Activated CD4-positive, alpha-beta T cell treated with anti-CD3 and anti-CD28 coated beads for 48 hours (primary cell): ENCODE measurements at regions not wholly inside any gene's neighbourhood (a gene's known extent, or its start where the extent isn't known, plus 50 kb on each side); places are given as distances from the start of the nearest gene placed in this dataset.

Experiments used
- DNase-seq: peaks from one replicate; pipeline ENCODE4 v3.0.0-alpha.2; 2020

DNA sequence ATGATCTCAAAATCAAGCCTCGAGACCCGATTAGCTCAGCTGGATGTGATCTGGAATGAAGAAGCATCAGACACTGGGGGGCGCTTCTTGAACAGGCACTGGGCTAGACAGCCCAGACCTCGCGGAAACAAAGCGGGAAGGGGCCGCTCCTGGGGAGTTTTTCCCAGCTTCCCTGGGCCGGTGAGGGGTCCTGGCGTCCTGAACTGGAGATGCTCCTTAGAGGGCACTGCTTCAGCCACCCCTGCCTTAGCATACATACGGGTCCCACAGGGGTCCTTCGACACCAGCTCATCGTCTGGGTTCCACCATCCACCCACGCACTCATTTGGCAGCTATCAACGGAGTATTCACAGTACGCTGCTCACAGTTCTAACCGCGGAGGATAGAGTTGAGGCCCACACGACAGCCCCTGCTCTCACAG lies 146.7 kb downstream of the TSN start:
- DNase-seq: peak; percentile 18

DNA sequence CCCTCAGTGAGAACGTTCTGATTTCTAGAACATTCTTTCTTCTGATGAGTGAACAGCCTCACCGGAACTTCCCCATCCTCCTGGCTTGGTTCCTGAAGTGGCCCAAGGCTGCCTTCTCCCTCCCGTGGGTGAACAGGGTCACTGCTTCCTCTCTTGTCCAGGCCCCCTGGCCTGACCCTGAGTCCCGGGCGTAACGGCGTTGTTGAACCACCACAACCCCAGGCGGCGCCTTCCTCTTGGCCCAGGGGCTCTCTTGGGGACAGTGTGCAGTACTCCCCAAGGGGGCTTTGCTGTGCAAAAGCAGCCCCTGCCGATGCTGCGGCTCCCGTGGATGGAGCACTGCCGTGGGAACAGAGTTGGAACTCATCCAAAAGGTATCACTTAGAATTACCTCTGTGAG lies 147.2 kb downstream of the TSN start:
- DNase-seq: no peak

DNA sequence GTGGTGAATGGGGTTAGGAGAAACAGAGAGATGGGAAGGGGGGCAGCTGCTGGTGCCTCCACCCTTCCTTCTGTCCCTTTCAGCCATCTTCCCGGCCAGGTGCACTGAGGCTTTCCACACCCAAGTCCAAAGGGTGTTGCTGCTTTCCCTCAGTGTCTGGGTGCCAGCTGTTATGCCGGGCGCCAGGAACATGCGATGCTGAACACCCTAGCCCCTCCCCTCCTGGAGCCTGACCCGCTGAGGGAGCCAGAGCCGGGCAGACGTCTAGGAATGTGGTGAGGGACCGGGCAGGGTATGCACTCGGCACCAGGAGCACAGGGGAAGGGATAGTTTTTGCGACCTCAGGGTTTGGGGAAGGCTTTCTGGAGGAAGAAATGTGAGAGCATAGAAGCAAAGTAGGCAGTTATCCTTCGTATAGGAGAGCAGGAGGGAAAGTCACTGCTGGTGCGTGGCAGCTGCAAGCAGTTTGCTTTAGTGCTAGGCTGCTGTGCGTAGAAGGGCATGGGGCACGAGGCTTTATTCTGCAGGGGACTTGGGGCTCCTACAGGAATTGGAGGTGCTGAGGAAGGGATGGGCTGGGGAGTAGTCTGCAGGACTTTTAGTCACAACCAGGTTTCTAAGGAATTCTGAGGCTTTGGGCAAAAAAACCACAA lies 147.7 kb downstream of the TSN start:
- no peak for DNase-seq

DNA sequence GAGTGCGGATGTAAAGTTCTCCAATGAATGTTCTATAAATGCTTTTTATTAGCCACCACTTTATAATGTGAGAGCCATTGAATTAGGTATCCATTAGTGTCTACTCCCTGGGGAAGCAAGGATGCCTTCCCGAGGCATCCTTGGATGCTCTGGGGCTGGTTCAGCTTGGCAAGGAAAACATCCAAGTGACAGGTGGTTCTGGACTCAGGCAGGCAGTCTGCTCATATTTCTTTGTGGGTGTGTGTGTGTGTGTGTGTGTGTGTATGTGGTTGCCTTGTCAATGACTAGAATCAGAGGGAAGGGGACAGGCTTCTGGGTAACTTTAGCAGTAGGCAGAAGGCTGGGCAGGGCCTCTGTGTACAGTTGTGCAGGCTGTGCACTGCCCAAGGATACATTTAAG lies 149.2 kb downstream of the TSN start:
- DNase-seq: no peak

DNA sequence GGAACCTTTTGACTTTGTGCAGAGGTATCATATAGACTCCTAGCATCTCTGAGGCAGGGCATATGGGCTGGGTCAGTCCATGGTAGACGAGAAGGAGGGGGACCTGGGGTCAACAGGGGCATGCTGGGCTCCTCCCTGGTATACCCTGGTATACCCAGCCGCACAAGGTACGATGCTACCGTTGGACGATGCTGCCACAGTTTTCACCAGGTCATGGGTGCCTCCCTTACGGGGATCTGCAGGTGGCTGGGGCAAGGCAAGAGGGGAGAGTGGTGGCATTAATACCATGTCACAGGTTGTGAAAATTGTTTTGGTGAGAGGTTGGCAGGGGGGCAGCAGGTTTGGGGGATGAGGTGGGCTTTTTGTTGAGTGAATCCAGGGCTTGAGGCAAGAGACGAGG lies 149.8 kb downstream of the TSN start:
- no peak for DNase-seq

DNA sequence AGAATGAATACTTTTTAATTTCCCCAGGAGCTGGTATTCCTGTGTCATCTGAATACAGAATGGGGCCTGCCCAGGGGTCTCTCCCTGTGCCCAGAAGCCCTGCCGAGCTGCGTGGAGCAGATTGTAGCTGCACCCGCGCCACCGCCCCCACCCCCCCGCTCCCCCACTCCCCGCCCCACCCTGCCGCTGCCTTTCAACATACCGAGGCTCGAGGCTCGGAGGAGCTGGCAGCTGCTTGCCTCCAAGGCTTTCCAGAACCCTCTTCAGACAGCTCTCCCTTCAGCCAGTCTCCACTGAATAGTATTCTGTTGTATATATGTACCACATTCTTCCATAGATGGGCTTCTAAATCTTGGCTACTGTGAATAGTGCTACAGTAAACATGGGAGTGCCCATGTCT lies 150.7 kb downstream of the TSN start:
- no peak for DNase-seq

DNA sequence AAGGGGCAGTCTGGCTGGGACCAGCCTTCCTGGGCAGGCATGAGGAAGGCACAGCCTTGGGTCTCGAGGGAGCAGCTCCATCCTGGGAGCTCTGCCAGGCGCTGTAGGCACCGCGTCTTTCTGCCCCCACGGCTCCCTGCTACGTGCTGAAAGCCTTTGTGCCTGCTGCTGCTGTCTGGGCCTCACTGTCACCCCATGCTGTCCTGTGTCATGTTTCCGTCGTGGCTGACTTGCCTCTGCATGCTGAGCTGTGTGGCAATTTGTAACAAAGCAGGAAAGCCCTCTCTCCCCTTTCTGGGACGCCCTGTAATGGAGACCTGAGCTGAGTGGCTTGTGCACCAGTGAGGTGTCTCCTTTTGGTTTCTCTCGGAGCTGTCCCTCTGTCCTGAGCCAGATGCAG lies 152.5 kb downstream of the TSN start:
- DNase-seq: no peak

DNA sequence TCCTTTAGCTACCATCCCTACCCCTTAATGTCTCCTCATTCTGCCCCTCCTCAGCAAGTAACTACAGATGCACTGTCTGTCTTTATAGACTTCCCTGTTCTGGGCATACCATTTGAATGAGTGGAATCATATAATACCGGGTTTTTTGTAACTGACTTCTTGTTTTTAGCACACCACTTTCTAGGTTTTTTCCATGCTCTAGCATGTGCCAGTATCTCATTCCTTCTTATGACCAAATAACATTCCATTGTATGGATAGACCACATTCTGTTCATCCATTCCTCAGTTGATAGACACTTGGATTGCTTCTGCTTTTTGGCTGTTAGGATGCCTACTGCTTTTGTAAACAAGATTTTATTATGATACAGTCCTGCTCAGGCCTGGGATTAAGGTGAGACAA lies 154.7 kb downstream of the TSN start:
- no peak for DNase-seq

DNA sequence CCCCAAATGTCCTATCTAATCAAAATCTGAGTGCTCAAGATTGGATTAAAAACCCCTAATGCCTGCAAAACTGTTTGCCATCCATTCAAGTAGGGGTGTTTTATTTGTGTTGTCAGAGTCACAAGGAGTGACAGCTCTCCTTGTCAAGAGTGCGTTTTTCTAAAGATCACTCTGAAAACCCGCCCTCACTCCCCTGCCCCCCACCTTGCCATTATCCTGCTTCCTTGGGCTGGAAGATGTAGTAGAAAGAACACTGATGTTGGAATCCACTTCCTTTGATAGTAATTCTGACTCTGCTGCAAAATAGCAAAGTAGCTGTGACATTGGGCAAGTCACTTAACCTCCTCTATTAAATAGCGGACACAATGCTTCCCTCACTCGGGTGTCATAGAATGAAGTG lies 155.6 kb downstream of the TSN start:
- no peak for DNase-seq

DNA sequence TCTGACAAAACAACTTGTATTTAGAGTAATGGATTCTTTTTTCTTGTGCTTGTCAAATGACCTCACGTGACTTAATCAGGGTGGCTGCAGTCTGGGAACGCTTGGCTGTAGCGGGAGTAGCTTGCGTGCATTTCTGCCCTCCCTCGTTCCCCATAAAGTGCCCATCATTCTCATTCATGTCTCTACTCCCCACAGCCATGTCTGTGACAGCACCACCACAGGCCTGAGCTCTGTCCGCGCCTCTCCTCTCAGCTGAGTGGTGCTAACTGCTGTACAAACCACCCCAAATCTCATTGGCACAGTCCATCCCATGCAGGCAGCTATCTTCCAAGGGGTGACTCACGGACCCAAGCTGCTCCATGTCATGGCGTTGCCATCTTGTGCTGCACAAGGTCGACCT lies 161.7 kb downstream of the TSN start:
- DNase-seq: no peak

DNA sequence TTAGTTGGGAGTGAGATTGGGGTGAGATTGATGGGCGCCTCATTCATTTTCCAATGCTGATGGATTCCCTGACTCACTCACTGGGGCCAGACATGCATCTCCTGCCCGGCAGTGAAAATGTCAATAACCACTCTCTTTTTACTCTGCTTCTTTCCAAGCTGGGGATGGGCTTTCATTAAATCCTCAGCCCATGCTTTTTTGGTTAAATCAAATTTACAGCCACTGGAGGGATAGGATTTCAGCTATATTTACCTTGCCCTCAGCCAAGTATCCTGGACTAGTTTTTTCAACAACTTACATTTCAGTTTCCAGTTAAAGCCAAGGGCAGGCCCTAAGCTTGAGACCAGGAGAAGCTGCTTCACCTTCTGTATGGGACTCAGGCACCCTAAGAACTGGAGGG lies 162.8 kb downstream of the TSN start:
- DNase-seq: no peak

DNA sequence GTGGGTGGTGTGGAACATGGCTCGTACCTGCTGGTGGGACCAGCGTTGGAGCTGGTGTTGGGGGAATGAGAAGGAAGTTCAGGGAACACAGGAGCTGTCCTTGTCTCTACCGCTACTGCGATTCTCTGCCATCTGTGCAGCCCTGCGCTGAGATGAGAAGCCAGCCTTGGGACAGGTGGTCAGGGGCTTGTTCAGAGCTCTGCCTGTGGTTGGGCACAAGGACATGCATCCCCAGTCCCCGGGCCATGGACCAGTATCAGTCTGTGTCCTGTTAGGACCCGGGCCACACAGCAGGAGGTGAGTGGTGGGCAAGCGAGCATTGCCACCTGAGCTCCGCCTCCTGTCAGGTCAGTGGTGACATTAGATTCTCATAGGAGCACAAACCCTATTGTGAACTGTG lies 164.4 kb downstream of the TSN start:
- DNase-seq: no peak

DNA sequence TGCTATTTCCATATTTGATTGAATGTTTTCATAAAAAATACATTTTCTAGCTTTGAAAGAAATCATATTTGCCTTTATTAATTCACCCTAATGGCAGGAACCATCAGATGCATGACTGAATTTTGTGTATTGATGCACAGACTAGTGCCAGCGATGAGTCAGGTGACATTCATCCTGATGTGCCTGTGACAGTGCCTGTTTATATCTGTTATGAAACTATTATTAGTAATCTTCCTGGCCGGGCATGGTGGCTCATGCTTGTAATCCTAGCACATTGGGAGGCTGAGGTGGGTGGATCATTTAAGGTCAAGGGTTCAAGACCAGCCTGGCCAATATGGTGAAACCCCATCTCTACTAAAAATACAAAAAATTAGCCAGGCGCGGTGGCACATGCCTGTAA lies 170.0 kb downstream of the TSN start:
- no peak for DNase-seq

DNA sequence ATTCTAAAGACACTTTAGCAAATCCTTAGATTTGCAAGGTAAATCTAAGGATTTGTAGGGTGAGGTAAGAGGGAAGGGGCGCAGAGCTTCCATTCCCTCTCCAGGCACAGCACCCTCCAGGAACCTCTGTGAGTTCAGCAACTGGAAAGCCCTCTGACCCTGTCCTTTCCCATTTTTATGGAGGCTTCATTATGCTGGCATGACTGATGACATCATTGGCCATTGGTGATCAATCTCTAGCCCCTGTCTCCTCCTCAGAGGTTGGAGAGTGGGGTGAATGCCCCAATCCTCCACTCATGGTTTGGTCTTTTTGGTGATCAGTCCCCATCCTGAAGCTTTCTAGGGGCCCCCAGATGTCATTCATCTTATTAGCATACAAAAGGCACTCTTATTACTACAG lies 187.8 kb downstream of the TSN start:
- no peak for DNase-seq

DNA sequence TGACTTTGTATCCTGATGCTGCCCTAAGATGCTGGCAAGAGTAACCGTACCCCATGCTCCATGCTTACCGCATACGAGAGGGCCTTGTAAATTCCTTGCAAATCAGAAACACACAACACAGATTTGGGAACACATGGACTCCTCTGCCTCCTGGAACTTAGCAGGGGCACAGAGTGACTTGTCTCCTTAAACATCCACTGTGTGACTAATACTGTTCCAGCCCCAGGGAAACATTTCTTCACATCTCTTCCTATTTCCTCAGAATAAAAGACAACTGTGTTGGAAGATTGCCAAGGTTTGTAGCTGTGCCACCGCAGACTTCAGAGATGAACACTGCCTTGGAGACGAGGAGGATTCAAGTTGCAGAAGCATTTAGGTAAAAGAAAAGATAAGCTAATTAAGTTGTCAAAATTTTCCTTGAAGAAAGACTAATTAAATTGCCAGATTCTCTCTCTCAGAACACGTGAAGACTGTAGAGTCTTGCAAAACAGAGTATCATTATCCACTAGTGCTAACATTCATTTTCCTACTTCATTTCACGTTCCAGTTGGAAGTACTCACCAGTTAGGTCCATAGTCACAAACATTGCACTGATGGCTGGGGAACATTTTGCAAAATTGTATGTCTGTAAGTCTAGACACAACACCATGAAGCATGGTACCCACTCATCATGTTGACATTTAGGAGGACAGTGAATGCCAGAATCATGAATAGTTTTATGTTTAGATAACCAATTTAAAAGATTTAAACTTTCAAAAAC lies 188.8 kb downstream of the TSN start:
- DNase-seq: no peak

DNA sequence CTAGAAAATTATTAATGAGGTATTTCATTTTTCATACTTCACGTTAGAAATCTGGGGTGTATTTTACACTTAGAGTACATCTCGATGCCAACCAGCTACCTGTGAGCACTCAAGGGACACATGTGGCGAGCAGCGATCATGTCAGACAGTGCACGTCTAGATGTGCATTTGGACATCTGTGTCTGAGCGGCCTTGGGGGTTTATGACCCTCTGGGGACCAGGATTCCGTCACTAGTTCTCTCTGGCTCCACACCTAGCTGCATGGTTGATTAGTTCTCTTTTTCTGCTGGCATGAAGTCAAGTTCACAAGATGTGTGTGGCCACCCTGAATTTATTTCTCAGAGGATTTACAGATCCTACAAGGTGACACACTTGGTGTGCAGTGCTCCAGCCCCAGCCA lies 192.2 kb downstream of the TSN start:
- no peak for DNase-seq

DNA sequence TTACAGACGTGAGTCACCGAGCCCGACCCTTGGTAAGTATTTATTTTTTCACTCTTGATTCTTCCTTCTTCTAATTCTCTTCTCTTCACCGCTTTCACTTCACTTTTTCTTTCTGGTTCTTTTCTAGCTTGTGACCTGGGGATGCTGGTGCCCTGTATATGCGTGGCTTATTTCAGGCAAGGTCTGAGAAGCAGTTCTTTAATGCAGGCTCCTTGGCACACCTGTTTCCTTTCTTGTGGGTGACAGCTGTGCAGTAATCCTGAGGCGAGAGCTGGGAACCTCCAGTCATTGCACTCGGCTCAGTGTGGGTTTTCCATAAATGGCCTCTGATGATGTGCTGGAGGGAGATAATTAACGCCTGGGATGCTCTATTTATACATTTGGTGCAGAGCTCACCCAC lies 193.8 kb downstream of the TSN start:
- no peak for DNase-seq

DNA sequence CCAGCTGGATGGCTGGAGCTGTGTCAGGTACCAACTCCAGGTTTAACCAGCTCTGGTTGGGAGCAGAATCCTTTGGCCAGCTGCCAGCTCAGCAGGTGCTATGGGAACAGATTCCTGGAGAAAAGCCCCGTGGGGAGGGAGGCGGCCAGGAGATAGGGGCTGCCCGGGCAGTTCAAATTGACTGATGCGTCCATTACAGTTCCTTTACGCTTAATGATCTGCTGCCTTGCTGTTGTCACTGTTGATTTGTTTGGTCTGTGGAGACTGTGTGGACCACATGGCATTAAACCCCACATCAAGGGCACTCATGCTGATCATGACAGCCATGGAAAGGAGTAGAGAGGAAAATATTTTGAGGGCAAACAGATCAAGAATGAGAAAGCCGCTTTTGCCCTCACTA lies 200.0 kb downstream of the TSN start:
- DNase-seq: no peak

DNA sequence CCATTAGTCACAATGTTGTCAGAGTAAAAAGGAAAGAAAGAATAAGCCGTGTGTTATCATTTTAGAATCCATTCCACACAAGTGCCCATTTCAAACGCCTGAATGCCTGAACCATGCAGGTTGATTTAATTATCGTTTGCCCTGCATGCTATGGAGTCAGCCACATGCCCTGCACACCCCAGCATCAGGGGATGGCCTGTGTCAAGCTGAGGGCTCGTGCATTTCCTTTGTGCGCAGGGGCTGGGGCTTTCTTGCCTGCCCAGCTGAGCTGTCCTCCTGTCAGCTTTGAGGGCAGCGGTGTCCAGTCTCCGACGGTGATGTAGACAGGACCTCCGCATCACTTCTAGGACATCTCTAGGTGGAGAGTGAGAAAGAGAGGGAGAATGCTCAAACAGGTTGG lies 200.4 kb downstream of the TSN start:
- no peak for DNase-seq

DNA sequence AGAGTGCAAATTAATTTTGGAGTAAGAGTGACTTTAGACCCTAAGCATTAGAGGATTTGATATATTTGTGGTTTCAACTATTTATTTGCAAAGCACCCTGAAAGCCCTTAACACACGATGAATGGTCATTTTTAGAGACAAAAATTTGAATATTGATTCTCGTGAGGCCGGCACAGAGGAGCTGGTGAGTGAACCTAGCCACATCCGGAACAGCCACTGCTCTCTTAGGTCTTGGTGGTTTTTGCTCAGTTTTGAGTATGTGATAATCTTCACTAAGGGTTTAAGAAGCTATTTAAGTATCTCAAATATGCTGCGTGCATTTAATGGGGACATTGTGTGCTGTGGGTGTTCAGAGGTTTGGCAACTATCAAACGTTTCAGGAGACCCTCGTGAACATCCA lies 204.8 kb downstream of the TSN start:
- DNase-seq: no peak

DNA sequence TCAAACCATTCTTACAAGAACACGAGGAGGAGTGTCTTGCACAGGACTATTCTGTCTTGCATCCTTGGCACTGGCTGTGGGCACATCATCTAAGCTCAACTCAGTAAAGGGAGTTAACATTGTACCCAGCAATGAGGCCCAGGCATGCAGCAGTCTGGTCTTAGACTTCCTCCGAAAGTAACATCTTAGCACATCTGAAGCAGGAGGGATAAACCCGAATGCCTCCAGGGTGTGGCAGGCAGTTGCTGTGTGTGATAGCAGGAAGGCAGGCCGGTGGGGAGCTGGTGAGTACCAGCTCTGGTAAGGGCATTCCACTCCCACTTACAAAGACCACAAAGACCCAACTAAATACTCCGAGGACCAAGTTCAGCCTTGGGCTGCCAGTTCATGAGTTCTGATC lies 206.3 kb downstream of the TSN start:
- DNase-seq: no peak

DNA sequence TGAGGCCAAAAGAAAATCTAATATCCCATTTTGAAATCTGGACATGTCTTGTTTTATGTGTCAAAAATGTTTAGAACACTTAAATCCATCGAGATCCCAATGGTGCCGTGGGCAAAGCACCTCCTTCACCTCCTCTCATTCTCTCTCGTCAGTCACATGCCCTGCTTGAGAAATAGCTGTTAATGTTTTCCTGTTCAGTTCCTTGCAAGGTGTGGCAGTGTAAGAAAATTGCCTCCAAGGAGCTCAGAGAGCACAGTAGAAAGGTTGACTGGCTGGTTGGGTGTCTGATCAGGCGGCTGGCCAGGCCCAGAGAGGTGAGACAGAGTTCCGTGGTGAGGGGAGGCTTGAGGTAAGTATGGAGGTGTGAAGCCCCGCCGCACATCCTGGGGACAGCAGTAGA lies 210.2 kb downstream of the TSN start:
- DNase-seq: no peak

DNA sequence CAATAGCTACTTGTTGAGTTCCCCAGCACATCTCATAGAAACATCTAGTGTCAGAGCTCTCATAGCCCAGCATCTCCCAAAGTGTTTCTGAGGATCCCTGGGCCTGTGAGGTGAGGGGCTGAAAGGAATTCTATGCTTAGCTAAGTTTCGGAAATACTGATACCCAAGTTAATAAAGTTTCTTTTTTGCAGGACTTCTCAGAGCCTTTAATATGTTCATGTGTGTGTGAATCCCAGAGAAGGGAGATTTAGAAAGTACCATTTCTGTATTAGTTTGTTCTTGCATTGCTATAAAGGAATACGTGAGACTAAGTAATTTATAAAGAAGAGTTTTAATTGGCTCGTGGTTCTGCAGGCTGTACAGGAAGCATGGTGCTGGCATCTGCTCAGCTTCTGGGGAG lies 211.2 kb downstream of the TSN start:
- DNase-seq: no peak

DNA sequence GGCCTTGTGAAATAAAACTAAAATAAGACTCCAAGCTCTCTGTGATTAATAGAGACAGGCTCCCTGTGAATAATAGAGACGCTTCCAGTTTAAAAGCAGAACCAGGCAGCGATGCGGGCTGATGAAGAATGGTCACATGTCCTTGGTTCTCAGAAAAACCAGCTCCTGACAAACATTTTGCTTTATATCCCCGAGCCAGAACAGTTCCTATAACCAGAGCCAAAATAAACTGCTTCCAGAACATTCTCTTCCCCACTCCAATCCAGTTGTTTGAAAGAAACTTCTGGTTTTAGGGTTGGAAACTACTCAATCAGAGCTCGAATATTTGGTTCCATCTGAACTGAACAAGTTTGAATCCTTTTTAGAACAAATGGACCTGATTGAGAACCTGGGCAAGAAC lies 213.7 kb downstream of the TSN start:
- no peak for DNase-seq
